ENCODE measurements at regions not wholly inside any gene's neighbourhood (a gene's known extent, or its start where the extent isn't known, plus 50 kb on each side); places are given as distances from the start of the nearest gene placed in this dataset.

- Histone ChIP-seq H3K4me3 (ENCODE audit: low read length) (no peak overlapping the region), H3K27me3 (ENCODE audit: control insufficient read depth, insufficient read depth, low read length) (no peaks in the 10 kb centered on the region), H3K36me3 (ENCODE audit: control insufficient read depth, insufficient read depth, low read length) (no peaks in the 10 kb centered on the region), H3K27ac (ENCODE audit: low read length) (no peak overlapping the region), H3K4me1 (ENCODE audit: control insufficient read depth, insufficient read depth, low read length) (no peaks in the 10 kb centered on the region), H3K9me3 (ENCODE audit: control insufficient read depth, low read depth, low read length) (peaks cover 3% of the 10 kb centered on the region)
- DNase-seq, result no peak
- no CpG with 5 or more reads among the region's 9 CpGs for WGBS (ENCODE audit: insufficient coverage, low lambda C conversion rate)
Measured at GRCh38 chr6:99022039-99022609, 74.4 kb upstream of the FBXL4 start.

GRCh38 chr6:99019381-99019780 is 71.6 kb upstream of the FBXL4 start:
- WGBS (ENCODE audit: insufficient coverage, low lambda C conversion rate), result no CpG with 5 or more reads among the region's 1 CpG
- Histone ChIP-seq H3K9me3 (ENCODE audit: control insufficient read depth, low read depth, low read length) (no peaks in the 10 kb centered on the region), H3K4me3 (ENCODE audit: low read length) (no peak overlapping the region), H3K4me1 (ENCODE audit: control insufficient read depth, insufficient read depth, low read length) (no peaks in the 10 kb centered on the region), H3K36me3 (ENCODE audit: control insufficient read depth, insufficient read depth, low read length) (no peaks in the 10 kb centered on the region), H3K27me3 (ENCODE audit: control insufficient read depth, insufficient read depth, low read length) (no peaks in the 10 kb centered on the region), H3K27ac (ENCODE audit: low read length) (no peak overlapping the region)
- DNase-seq, result no peak

GRCh38 chr6:99017150-99017549 is 69.4 kb upstream of the FBXL4 start:
- H3K27me3 ChIP-seq (ENCODE audit: control insufficient read depth, insufficient read depth, low read length), result no peaks in the 10 kb centered on the region
- no peaks in the 10 kb centered on the region for H3K36me3 ChIP-seq (ENCODE audit: control insufficient read depth, insufficient read depth, low read length)
- no peak overlapping the region for H3K4me3 ChIP-seq (ENCODE audit: low read length)
- H3K9me3 ChIP-seq (ENCODE audit: control insufficient read depth, low read depth, low read length), result no peaks in the 10 kb centered on the region
- no peak for DNase-seq
- no peaks in the 10 kb centered on the region for H3K4me1 ChIP-seq (ENCODE audit: control insufficient read depth, insufficient read depth, low read length)
- no CpG with 5 or more reads among the region's 1 CpG for WGBS (ENCODE audit: insufficient coverage, low lambda C conversion rate)
- H3K27ac ChIP-seq (ENCODE audit: low read length), result no peak overlapping the region

- H3K27me3 ChIP-seq (ENCODE audit: control insufficient read depth, insufficient read depth, low read length), result no peaks in the 10 kb centered on the region
Measured at GRCh38 chr6:99016355-99016754, 68.6 kb upstream of the FBXL4 start.

GRCh38 chr6:99014061-99014460 is 66.3 kb upstream of the FBXL4 start:
- no peaks in the 10 kb centered on the region for H3K27me3 ChIP-seq (ENCODE audit: control insufficient read depth, insufficient read depth, low read length)
- H3K27ac ChIP-seq (ENCODE audit: low read length), result no peak overlapping the region
- DNase-seq, result no peak
- H3K9me3 ChIP-seq (ENCODE audit: control insufficient read depth, low read depth, low read length), result no peaks in the 10 kb centered on the region
- no peaks in the 10 kb centered on the region for H3K36me3 ChIP-seq (ENCODE audit: control insufficient read depth, insufficient read depth, low read length)
- H3K4me3 ChIP-seq (ENCODE audit: low read length), result no peak overlapping the region
- no CpG with 5 or more reads among the region's 1 CpG for WGBS (ENCODE audit: insufficient coverage, low lambda C conversion rate)
- no peaks in the 10 kb centered on the region for H3K4me1 ChIP-seq (ENCODE audit: control insufficient read depth, insufficient read depth, low read length)

More at GRCh38 chr6:99016355-99016754, 68.6 kb upstream of the FBXL4 start:
- DNase-seq, result no peak
- no peak overlapping the region for H3K4me3 ChIP-seq (ENCODE audit: low read length)
- H3K27ac ChIP-seq (ENCODE audit: low read length), result no peak overlapping the region
- H3K9me3 ChIP-seq (ENCODE audit: control insufficient read depth, low read depth, low read length), result no peaks in the 10 kb centered on the region
- 100% methylated on average over 1 of the region's 1 CpG for WGBS (ENCODE audit: insufficient coverage, low lambda C conversion rate)
- no peaks in the 10 kb centered on the region for H3K4me1 ChIP-seq (ENCODE audit: control insufficient read depth, insufficient read depth, low read length)
- H3K36me3 ChIP-seq (ENCODE audit: control insufficient read depth, insufficient read depth, low read length), result no peaks in the 10 kb centered on the region

- Histone ChIP-seq H3K9me3 (ENCODE audit: control insufficient read depth, low read depth, low read length) (no peaks in the 10 kb centered on the region), H3K27ac (ENCODE audit: low read length) (no peak overlapping the region), H3K36me3 (ENCODE audit: control insufficient read depth, insufficient read depth, low read length) (no peaks in the 10 kb centered on the region), H3K4me3 (ENCODE audit: low read length) (no peak overlapping the region), H3K4me1 (ENCODE audit: control insufficient read depth, insufficient read depth, low read length) (no peaks in the 10 kb centered on the region), H3K27me3 (ENCODE audit: control insufficient read depth, insufficient read depth, low read length) (no peaks in the 10 kb centered on the region)
- DNase-seq, result no peak
- WGBS (ENCODE audit: insufficient coverage, low lambda C conversion rate), result 60% methylated on average over 1 of the region's 3 CpGs
Measured at GRCh38 chr6:99013661-99014060, 65.9 kb upstream of the FBXL4 start.

- no peak for DNase-seq
- Histone ChIP-seq H3K36me3 (ENCODE audit: control insufficient read depth, insufficient read depth, low read length) (no peaks in the 10 kb centered on the region), H3K4me3 (ENCODE audit: low read length) (no peak overlapping the region), H3K9me3 (ENCODE audit: control insufficient read depth, low read depth, low read length) (no peaks in the 10 kb centered on the region), H3K27me3 (ENCODE audit: control insufficient read depth, insufficient read depth, low read length) (no peaks in the 10 kb centered on the region), H3K4me1 (ENCODE audit: control insufficient read depth, insufficient read depth, low read length) (no peaks in the 10 kb centered on the region), H3K27ac (ENCODE audit: low read length) (no peak overlapping the region)
- no CpG with 5 or more reads among the region's 2 CpGs for WGBS (ENCODE audit: insufficient coverage, low lambda C conversion rate)
Measured at GRCh38 chr6:99013145-99013544, 65.4 kb upstream of the FBXL4 start.

GRCh38 chr6:99011151-99011550 is 63.4 kb upstream of the FBXL4 start:
- Histone ChIP-seq H3K4me1 (ENCODE audit: control insufficient read depth, insufficient read depth, low read length) (no peaks in the 10 kb centered on the region), H3K36me3 (ENCODE audit: control insufficient read depth, insufficient read depth, low read length) (no peaks in the 10 kb centered on the region), H3K27me3 (ENCODE audit: control insufficient read depth, insufficient read depth, low read length) (no peaks in the 10 kb centered on the region), H3K4me3 (ENCODE audit: low read length) (no peak overlapping the region), H3K27ac (ENCODE audit: low read length) (no peak overlapping the region), H3K9me3 (ENCODE audit: control insufficient read depth, low read depth, low read length) (no peaks in the 10 kb centered on the region)
- no peak for DNase-seq

- H3K27ac ChIP-seq (ENCODE audit: low read length), result no peak overlapping the region
- no CpG with 5 or more reads among the region's 1 CpG for WGBS (ENCODE audit: insufficient coverage, low lambda C conversion rate)
- H3K4me3 ChIP-seq (ENCODE audit: low read length), result no peak overlapping the region
- H3K27me3 ChIP-seq (ENCODE audit: control insufficient read depth, insufficient read depth, low read length), result no peaks in the 10 kb centered on the region
- no peaks in the 10 kb centered on the region for H3K4me1 ChIP-seq (ENCODE audit: control insufficient read depth, insufficient read depth, low read length)
- H3K9me3 ChIP-seq (ENCODE audit: control insufficient read depth, low read depth, low read length), result no peaks in the 10 kb centered on the region
- no peak for DNase-seq
- H3K36me3 ChIP-seq (ENCODE audit: control insufficient read depth, insufficient read depth, low read length), result no peaks in the 10 kb centered on the region
Measured at GRCh38 chr6:99002831-99003230, 55.1 kb upstream of the FBXL4 start.

- DNase-seq, result no peak
- no peaks in the 10 kb centered on the region for H3K36me3 ChIP-seq (ENCODE audit: control insufficient read depth, insufficient read depth, low read length)
- H3K9me3 ChIP-seq (ENCODE audit: control insufficient read depth, low read depth, low read length), result no peaks in the 10 kb centered on the region
- no peak overlapping the region for H3K27ac ChIP-seq (ENCODE audit: low read length)
- H3K4me3 ChIP-seq (ENCODE audit: low read length), result no peak overlapping the region
- H3K4me1 ChIP-seq (ENCODE audit: control insufficient read depth, insufficient read depth, low read length), result no peaks in the 10 kb centered on the region
- WGBS (ENCODE audit: insufficient coverage, low lambda C conversion rate), result 85% methylated on average over 2 of the region's 5 CpGs
- H3K27me3 ChIP-seq (ENCODE audit: control insufficient read depth, insufficient read depth, low read length), result no peaks in the 10 kb centered on the region
Measured at GRCh38 chr6:98998103-98998502, 50.4 kb upstream of the FBXL4 start.

All from large intestine (tissue), 3 donors.